DMS53 treated with DMSO at 0.1 percent for 48 hours (cell line): ENCODE measurements at regions not wholly inside any gene's neighbourhood (a gene's known extent, or its start where the extent isn't known, plus 50 kb on each side); places are given as distances from the start of the nearest gene placed in this dataset.

Experiments used
- DNase-seq: peaks from one replicate; lab custom pipeline; 2025; ENCODE audit not compliant: unreplicated experiment; lab: John Stamatoyannopoulos, UW

- no peak for DNase-seq
Measured at GRCh38 chr21:26743524-26743923, 101.7 kb downstream of the ADAMTS1 start.

GRCh38 chr21:26739189-26739588 is 106.0 kb downstream of the ADAMTS1 start:
- no peak for DNase-seq

DNA sequence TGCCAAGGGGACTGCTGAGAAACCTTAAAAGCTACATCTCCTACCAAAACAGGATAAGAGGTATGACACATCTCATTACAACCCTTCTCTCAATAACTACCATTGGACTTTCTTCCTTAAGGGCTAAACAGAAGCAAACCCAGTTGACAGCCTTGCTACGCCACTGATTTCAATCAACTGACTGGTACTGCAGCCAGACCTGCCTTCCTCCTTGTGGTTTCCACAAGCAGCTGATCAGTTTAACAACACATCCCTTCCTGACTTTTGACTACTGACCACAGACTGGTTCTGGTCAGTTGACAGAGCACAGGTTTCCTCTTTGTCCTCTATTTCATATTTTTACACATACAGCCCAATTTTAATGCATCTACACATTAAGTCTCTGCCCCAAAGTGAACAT is 108.8 kb downstream of the ADAMTS1 start:
- no peak for DNase-seq

- DNase-seq = peak; percentile 14
Measured at GRCh38 chr21:26732432-26733221, 112.6 kb downstream of the ADAMTS1 start.

DNA sequence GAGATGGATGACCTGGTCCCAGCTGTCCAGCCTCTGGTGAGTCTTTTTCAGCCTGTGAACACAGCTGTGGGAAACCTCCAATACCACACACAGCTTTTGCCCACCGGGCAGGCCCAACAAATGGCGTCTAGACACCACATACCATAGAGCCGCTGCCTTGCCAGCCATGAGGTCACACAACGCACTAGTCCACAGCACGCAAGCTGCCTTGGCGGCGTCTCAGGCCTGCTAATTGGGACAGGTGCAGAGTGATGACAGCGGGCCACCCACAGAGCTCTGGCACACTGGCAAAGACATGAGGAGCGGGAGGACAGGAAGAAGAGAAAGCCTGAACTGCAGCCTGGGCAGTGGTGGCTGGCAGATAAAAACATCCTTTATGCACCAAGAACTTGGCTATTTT is 125.5 kb downstream of the ADAMTS1 start:
- DNase-seq = no peak

- DNase-seq = no peak
Measured at GRCh38 chr21:26717146-26717739, 128.0 kb downstream of the ADAMTS1 start.

GRCh38 chr21:26715878-26716506 is 129.2 kb downstream of the ADAMTS1 start:
- DNase-seq = peak; percentile 8

- DNase-seq = no peak
Measured at GRCh38 chr21:26715116-26715515, 130.1 kb downstream of the ADAMTS1 start.

- no peak for DNase-seq
Measured at GRCh38 chr21:26710155-26710554, 135.1 kb downstream of the ADAMTS1 start.

DNA sequence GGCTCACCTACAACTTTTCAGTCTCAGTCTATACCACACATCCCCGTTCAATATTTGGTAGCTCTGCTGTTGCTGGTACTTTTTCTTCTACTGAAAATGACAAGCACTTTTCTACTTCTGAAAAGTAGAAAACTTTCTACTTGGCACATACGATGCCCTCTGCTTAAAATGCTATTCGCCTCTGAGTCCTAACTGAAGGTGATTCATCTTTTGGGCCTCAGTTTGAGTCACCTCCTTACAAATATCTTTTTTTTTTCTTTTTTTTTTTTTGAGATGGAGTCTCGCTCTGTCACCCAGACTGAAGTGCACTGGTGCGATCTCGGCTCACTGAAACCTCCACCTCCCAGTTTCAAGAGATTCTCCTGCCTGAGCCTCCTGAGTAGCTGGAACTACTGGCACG is 136.0 kb upstream of the CYYR1 start:
- no peak for DNase-seq

DNA sequence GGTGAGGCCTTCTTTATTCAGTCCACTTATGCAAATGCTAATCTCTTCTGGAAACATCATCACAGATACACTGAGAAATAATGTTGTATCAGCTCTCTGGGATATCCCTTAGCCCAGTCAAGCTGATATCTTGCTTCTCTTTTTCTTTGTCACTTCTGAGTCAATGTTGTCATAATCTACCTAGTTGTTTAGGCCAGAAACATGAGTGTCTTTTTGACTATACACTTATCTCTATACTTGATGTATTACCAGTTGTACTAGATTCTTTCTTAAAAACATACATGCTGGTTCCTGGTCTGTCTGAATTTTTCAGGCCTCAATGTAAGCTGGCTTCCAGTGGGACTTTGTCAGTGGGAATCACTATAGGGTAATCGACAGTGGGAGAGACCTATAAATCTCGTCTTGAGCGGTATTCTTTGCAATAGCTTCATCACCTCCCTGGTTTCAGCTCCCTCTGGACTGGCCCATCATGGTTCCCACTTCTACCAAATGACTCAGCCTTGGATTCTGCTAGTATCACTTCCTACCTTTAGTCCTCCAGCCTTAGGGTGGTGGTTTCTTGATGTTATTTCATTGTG is 135.2 kb upstream of the CYYR1 start:
- DNase-seq = no peak

DNA sequence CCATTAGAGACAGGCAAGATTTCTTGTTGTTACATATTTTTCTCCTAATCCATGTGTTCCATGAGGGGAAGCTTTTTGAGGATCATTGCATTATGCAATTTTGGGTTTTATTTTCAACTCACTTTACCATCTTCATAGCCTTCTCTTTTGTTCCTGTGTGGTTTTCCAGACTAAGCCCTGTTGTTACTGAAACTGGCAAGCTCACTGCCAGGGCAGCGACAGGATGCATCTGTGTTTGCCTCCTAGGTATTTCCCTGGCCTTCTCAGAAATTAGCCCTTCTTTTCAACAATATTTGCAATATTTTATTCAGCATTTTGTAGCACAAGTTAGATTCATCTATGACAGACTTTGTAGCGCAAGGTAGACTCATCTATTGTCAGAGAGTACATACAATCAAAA is 134.2 kb upstream of the CYYR1 start:
- no peak for DNase-seq

GRCh38 chr21:26698416-26698815 is 125.3 kb upstream of the CYYR1 start:
- DNase-seq = no peak

DNA sequence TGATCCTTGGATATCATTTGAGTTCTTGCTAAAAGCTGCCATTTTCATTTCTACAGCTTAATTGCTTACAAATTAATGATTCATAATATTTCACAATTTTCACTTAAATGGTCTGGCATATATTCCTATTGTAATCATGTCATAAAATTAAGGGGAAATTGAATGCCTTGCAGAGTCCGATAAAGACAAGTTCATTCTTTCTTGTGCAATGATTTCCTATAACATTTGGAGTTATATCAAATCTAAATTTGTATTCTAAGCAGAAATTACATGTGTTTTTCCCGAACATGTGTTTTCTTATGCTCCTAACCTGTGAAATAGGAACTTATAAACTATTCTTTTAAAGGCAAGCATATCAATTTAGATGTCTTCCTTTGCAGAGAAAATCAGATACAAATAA is 118.3 kb upstream of the CYYR1 start:
- DNase-seq = no peak

DNA sequence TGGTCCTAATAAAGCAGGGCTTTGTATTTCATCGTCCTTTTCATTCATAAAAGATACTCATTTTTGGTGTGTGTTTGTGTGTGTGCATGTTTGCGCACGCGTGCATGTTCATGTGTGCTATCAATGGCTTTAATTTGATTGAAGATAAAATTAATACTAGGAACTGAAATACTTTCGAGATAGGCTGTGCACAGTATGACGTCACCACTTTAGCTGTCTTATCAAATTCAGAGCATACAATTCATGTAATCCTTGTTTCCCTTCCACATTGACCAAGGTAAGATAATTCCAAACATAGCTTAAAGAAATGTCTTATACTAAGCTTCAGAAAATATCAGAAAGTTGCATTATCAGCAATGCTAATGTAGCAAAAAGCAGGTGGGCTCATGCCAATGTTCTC is 113.6 kb upstream of the CYYR1 start:
- DNase-seq = no peak

- peak; percentile 31 for DNase-seq
Measured at GRCh38 chr21:26686278-26686677, 113.2 kb upstream of the CYYR1 start.

DNA sequence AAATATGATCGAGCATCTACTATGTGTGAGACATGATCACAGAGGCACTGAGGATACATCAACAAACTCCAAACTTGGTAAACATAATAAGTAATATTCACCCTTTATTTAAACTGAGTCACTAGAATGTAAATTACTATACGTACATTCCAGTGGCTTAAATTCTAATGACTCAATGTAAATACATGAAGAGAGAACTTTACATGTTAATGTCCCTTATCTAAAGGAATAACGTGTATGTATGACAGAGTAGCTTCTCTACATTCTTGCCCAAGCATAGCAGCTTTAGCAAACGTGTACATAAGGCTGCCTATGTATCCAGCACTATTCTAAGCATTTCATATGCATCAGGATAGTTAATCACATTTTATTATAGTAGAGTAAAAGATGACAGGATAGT is 111.8 kb upstream of the CYYR1 start:
- DNase-seq = no peak

DNA sequence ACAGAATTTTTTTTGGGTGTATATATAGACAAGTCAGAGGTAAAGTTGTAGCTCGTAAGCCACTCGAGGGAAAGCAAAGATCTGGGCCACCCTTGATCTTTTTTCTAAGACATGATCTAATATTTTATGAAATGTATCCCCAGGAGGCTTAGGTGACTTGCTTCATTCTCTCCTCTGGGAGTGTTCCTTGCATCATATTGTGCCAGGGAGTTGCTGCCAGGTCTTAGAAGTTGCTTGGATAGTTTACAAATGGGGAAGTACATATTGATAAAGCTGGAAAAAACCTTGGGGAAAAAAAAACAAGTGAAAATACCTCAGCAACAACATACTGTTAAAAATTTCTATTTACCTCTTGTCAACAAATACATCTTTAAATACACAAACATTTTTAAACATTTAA is 110.9 kb upstream of the CYYR1 start:
- DNase-seq = no peak

DNA sequence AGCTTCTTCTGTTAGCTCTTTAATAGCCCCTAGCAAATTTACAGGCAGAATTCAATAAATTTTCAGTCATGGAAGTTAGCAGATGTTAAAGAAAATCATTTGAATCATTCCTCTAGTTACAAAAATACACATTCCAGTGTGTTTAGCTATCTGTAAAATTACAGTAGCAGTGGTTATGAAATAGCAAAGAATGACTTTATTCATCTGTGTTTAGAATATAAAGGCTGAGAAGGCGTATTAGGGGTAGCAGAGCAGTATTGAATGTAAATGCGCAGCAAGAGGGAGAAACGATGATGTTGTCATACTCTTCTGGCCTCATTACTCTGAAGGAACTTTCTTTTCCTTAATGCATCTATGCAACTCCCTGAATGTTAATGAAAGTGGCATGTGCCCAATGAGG is 106.2 kb upstream of the CYYR1 start:
- DNase-seq = no peak

DNA sequence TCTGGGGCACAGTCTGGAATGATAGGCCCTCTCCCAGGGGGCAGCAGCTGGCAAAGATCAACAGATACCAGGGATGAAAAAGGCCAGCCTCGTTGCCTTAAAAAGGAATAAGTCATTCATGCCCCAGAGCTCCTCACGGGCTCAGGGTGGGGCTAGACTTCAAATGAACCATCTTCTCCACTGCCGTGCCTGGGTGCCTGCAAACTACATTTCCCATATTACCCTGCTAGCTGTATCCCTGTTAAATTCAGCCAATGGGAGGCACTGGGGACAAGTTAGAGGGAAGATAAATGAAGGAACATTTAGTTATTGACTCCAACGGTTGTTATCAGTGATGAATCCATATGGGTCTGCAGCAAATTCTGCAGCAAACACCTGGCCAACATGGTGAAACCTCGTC is 101.2 kb upstream of the CYYR1 start:
- DNase-seq = no peak

DNA sequence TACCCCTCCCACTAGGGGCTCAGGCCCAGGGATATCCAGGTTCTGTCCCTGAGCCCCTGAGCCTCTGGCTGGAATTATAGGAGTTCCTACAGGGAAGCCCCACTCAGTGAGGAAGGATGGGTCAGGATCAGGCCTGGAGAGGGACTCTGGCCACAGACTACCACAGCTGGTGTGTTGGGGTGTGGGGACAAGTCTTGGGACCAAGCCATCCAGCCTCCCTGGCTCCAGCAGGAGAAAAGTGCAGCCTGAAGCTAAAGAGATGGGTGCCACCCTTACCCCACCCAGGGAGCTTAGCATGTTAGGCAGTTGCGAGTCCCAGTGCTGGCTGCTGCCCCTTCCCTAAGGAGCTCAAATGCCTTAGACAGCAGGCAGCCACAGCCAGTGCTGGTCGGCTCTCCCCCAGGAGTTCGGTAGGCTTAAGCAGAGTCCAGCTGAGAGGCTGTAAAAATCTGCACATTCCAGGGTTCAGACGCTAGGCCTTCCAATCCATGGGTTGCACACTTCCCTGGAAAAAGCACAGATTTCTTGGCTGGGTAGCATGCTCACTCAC is 96.2 kb upstream of the CYYR1 start:
- DNase-seq = no peak

DNA sequence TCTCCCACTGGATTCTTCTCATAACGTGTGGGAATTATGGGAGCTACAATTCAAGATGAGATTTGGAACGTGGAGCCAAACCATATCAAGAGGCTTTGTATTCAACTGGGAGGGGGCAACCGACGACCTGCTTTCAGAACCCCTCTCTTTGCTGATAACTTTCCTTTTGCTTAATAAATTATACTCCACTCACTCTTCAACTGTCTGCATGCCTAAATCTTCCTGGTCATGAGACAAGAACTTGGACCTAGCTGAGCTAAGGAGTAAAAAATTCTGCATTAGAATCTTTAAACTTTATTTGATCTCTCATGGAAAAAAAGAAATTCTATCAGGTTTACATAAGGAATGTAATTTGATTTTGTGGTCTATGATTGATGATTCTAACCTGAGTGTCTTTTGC is 86.7 kb upstream of the CYYR1 start:
- DNase-seq = no peak
